ENCODE measurements at regions not wholly inside any gene's neighbourhood (a gene's known extent, or its start where the extent isn't known, plus 50 kb on each side); places are given as distances from the start of the nearest gene placed in this dataset.
"Not testable (repeated sequence)": the region's sequence is repeated elsewhere in the genome, so short reads cannot be mapped to it uniquely, and the experiment has no call there.

DNA sequence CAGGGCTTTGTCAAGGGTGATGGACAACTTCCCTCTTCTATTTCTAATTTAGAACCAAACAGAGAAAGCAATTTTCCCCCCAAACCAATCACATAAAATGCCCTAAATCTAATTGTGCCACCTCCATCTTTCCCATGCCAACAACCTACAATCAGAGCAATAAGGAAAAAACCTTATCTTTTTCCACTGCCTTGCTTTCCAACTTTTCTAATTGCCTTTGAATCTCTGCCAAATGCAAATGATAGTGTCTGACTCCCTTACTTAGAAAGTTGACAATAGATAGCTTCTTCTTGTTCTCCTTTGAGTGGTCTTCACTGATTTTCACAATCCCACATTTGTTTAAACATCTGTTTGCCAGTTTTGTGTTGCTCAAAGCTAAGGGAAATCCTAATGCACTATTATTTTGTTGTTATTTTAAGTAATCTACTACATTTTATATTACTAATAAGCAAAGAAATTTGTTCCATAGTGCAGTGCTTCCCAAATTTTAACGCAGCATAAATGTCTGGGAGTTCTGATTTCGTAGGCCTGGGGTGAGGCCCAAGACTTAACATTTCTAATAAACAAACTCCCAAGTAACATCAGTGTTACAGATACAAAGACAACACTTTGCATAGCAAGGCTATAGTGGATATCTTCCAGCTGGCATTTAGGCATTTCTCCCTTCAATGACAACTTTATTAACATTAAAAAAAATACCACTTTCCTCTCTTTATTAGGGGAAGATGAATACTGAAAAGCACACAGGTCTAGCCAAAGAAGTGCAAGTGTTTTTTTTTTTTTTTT is 696.3 kb upstream of the USP15 start:
- no peak for DNase-seq (ENCODE audit: low read depth in 2 of 2)

DNA sequence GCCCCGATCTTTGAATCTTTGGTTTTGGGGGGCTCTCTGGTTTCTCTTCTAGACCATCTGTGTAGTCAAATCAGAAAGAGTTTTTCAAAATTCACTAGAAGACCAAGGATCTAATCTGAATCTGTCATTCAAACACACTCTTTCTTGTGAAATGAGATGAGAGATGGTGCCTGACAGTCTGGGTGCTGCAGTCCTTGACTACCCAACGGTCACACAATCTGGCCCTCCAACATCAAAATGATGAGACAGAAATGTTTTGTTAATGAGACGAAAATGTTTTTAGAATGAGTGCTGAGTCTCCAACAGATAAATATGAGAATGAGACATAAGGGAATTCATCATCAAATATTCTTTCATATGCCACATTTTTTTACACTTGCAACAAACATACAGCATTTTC is 695.7 kb upstream of the USP15 start:
- DNase-seq (ENCODE audit: low read depth in 2 of 2): no peak

DNA sequence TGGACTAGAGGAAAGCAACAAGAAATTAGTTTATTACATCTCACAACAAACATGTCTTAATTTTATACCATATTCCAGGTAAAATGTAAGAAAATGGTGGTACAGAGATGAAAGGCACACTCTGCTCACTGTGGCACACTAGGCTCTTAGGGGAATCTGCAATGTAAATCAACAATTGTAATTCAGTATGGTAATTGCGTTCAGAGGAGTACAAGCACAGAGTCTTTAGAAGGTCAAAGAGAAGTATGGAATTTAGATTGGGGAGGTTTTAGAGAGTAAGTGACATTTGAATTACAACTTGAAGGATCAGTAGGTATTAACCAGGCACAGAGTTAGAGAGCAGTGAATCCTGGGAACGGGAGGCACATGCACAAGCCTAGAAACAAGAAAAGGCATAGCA is 694.0 kb upstream of the USP15 start:
- DNase-seq (ENCODE audit: low read depth in 2 of 2): no peak

DNA sequence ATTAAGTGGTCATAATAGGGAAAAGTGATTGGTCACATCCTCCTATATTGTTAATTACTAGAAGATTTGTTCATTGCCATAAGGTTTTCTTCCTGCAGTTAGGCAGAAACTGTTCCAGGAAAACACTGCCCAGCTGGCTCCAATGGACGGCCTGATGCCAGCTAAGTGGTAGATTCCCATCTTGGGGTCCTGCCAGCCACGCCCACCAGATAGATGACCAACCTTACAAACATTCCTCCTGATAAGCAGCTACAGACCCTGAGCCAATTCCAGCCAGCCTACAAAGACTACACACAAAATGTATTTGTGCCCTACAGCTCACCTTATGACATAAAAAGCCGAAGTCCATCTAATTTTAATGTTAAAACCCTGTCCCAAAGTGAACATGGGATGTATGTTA is 685.9 kb upstream of the USP15 start:
- no peak for DNase-seq (ENCODE audit: low read depth in 2 of 2)

DNA sequence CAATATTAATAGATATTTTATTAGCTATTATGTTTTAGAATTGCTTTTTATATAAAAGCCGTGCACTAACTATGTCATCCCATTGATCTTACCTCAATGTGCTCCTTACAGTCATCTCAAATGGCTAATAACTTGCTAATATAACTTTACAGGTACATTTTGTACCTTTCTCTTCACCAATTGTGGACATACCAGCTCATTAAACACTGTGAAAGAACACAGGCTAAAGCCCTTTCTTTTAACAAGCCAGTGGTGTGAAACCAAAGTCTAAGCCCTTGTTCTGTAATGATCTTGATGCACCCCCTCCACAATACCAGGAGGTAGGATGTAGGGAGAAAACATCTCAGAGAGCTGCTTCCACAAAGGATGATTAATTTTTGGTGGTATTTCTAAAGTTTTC is 675.3 kb upstream of the USP15 start:
- DNase-seq (ENCODE audit: low read depth in 2 of 2): no peak

DNA sequence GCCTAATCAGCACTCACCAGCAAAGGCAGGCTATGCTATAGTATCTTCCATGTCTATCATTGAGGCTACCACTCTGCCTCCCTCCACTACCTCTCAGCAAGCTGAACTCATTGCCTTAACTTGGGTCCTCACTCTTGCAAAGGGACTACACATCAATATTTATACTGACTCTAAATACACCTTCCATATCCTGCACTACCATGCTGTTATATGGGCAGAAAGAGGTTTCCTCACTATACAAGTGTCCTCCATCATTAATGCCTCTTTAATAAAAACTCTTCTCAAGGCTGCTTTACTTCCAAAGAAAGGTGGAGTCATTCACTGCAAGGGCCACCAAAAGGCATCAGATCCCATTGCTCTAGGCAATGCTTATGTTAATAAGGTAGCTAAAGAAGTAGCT is 669.3 kb upstream of the USP15 start:
- not testable (repeated sequence) for DNase-seq (ENCODE audit: low read depth in 2 of 2)

DNA sequence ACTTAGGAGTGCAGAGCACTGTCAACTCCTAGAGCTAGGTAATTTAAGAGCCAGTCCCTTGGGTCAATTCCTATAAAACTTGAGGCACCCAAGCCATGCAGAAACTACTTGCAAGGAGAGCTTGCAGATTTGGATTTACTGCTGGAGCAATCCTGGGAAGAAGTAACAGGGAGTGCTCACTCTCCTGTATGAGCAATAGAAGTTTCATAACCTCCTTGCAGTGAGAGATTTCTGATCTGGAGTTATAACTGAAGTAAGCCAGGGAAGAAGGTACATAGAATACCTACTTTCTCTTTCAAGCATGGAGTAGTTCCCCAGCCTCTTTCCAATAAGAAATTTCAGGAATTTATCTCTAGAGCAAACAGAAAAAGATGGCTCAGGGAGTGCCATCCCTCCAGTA is 650.1 kb upstream of the USP15 start:
- no peak for DNase-seq (ENCODE audit: low read depth in 2 of 2)

DNA sequence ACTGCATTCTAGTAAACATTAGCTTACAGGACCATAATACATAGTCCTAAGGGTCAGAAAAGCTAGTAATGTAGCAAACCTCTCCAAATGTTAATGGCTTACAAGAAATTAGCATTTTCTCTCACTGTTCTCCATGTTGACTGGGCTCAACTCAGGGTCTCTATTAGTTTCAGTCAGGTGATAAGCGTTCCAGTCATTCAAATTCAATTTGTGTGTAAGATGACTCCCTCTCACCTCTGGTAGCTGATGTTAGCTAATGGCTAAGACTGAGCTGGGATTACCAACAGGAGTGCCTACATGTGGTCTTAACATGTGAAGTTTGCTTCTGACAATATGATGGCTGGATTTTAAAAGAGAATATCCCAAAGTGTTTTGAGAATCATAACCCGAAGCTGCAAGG is 630.5 kb upstream of the USP15 start:
- no peak for DNase-seq (ENCODE audit: low read depth in 2 of 2)

DNA sequence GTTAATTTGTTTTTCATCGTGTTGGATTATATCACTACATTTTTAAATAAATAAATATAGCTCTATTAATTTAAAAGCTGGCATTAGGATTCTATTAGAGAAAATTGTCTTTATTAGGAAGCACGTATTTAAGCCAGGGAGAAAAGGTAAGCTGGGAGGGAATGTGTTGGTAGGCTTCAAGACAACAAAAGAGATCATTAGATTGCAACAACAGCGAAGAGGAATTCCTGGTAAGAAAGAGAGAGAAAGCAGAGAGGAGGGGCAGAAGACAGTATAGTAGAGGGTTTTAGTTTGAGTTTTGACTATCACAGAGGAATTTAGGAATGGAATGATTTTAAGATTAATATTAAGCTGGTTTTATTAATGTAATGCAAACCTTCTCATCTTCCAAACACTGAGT is 613.6 kb upstream of the USP15 start:
- DNase-seq (ENCODE audit: low read depth in 2 of 2): no peak

DNA sequence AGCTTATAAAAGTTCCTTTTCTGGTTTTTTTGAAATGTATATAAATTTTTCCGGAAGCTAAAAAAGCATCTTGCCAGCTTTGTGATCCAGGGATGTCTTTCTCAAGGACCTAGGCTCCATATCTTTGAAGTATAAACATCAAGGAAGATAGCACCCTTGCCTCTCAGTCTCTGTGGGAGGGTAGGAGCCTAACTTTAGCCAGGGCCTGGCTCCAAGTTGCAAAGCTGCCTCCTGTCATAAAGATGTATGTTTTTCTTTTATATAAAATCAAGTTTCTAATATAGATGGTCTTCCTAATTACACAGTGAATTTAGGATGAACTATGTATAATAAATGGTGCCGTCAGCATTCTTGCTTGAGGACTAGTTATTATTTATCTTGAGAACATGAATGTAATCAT is 612.6 kb upstream of the USP15 start:
- no peak for DNase-seq (ENCODE audit: low read depth in 2 of 2)

DNA sequence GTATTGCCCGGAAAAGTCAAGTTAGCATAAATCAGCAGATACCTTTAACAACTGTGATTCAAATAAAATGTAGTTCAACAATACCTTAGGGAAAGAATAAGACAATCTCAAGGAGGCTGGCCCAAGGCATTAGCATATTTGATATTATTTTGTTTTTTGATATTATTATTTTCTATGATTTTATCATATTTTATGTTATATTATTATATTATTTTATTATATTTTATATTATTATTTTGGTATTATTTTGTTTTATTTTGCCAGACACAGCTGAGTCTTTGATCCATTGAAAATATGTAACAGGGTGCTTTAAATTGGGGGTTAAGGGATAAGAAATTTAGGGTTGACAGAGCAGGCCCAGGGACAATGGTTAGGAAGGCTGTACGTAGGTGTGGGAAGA is 607.9 kb upstream of the USP15 start:
- DNase-seq (ENCODE audit: low read depth in 2 of 2): no peak

DNA sequence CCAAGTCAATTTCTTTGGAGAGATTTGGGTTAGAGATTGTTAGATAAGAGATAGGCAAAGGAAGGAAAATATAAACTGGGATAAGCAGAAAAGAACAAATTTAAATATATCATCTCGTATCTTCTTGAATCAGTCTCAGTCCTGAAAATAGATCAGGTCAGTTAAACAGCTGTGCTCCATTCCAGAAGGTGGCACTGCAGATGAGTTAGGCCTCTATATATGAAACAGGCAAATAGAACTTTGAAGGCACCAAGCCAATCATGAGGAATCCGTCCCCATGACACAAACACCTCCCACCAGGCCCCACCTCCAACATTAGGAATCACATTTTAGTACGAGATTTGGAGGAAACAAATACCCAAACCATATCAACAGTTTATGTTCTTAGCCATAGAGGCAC is 605.5 kb upstream of the USP15 start:
- DNase-seq (ENCODE audit: low read depth in 2 of 2): no peak

DNA sequence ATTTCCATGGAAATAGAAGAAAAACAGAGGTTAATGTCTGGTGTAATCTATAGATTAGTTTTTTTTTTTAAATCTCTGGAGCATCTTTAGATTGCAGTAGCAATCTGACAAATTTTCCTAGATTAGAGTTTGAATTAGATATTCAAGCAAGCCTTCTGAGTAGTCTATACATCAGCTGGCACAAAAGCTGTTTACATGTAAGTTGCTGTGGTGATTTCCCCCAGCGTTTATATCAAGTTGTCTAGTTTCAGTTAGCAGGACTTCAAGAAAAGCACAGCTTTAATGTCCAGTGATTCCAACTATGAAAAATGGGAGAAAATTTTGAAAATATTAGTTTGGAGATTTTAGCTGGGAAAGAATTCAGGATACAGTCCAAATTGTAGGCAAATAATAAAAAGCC is 605.0 kb upstream of the USP15 start:
- no peak for DNase-seq (ENCODE audit: low read depth in 2 of 2)

DNA sequence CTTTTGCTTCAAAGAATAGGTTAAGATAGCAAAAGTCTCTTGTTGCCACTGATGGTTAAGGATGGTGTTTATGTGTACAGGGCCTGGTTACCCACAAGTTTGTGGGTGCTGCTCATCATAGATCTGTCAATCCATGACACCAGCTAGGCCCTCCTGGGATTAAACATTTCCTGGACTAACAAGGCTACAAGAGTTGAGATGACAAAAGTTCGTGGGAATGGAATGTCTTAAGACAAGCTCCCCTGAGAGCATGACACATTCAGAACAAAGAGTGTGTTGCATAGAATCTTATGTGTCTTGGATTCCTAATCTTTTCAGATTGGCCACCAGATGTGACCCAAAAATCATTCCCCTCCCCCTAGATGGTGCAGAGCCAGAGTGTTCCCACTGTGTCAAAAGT is 592.5 kb upstream of the USP15 start:
- no peak for DNase-seq (ENCODE audit: low read depth in 2 of 2)

DNA sequence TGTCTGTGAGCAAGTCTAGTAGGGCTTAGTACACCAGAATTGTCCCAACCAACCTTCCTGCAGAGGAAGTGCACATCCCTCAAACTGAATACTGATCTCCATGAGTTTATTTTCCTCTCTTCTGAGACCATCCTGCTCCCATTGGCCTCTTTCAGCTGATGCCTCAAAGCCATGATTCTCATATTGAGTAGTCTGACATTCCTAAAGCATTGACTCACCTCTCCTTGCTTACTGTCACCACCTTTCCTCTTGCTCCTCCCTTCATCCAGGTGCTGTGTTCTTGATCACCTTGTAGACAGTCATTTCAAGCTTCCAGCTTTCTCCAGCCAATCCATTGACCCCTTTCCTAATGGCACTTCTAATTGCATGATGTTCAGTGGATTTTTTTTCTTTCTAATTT is 583.7 kb upstream of the USP15 start:
- no peak for DNase-seq (ENCODE audit: low read depth in 2 of 2)

DNA sequence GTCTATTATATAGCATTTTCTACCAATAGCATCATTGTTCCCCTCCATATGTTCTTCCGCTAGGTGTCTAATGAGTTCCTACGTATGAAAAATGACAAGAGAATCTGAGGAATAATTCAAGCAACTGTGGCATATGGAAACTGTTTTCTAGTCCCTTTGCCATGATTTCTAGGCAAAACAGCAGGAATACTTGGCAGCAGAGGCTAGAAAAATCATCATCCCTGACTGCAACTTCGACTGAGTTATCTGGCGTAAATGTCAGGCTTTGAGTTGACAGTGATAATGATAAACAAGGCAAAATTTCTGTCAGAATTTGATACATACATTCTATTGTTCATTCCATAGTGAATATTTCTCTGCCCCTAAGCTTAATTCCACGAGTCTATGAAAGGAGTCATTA is 572.8 kb upstream of the USP15 start:
- DNase-seq (ENCODE audit: low read depth in 2 of 2): no peak

DNA sequence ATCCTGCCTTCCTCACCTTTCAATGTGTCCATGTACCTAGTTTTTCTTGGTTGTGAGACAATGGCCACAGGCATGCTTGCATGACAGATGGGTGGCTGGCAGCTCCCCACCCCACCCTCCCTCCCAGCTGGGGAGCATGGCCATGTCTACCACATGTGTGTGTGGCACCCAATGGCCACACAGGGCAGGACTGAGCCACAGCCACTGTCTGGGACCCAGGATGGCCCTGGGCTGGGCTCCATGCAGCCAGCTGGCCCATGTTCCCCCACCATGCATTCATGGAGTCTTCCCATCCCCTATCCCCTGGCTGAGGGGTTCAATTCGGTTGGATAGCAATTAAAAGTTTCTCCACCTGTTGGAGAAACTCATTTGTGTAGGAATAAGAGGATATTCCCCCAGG is 566.0 kb upstream of the USP15 start:
- no peak for DNase-seq (ENCODE audit: low read depth in 2 of 2)

DNA sequence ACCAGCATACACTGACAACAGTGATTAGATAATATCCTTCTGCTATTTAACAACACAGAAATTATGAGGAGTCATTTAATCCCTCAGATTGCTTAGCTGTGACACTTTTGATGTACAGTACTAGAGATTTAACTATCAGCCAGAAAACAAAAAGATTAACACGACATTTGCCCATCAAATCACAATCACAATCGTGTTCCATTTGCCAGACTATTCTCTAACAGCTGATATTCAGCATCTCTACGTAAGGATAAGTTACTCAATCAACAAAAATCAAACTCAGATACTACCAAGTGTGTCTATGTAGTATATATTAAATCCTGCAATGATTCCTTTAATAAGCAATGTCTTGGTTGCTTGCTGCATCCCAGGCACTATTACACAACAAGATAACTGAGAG is 558.7 kb upstream of the USP15 start:
- no peak for DNase-seq (ENCODE audit: low read depth in 2 of 2)

DNA sequence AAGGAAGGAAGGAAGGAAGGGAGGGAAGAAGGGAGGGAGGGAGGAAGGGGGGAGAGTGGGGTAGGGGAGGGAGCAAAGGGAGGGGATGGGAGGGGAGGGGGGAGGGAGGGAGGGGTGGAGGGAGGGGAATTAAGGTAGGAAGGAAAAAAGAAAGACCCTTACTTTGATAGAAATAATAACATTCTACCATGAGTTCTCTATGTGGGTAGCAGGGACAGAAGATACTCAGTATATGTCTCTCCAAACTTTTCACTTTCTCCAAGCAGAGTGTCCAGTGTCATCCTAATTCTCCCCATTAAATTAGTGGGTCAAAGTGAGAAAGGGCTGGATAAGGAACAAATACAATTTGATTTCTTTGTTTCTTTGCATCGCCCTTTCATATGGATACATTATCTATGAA is 553.4 kb upstream of the USP15 start:
- no peak for DNase-seq (ENCODE audit: low read depth in 2 of 2)

DNA sequence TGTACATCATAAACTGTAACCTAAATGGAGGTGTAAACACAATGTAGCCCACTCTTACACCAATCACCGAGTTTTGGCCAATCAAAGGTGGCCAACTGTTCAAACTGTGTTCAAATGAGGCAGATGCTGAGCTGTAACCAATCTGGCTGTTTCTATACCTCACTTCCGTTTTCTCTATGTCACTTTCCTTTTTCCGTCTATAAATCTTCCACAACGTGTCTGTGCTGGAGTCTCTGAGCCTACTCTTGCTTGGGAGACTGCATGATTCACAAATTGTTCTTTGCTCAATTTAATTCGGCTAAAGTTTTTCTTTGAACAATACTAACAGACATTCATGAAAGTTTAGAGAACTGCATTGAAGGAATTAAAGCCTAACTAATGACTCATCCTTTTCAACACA is 547.1 kb upstream of the USP15 start:
- no peak for DNase-seq (ENCODE audit: low read depth in 2 of 2)

DNA sequence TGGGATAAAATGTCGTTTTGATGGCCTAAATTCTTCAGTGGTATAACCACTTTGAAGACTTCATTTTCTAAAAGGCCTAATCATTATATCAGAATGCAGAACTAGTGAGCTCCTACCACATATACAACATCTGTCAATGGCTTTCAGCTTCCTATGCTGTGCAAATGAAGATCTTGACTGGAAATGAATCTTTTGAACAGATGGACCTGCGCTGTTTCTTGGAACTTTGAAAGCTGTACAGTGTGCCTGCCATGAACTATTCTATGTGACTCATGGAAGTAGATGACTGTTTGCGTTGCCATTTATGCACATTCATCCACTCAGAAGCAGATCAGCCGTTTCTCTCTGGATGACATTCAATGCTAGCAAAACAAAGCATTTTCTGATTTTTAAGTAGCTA is 542.2 kb upstream of the USP15 start:
- no peak for DNase-seq (ENCODE audit: low read depth in 2 of 2)

DNA sequence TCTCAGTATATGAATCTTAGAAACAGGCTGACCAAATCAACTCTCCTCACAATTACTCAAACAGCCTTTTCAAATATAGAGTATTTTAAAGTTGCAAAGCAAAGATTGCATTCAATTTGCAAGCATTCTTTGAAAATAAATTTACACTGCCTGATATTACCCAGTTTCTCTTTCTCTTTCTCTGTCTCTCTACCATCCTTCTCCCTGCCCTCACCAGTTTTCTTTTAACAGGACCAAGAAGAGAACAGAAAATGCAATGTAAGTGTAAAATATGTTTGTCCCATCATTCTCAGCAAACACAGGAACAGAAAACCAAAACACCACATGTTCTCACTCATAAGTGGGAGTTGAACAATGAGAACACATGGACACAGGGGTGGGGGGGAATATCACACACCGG is 520.3 kb upstream of the USP15 start:
- DNase-seq (ENCODE audit: low read depth in 2 of 2): no peak

DNA sequence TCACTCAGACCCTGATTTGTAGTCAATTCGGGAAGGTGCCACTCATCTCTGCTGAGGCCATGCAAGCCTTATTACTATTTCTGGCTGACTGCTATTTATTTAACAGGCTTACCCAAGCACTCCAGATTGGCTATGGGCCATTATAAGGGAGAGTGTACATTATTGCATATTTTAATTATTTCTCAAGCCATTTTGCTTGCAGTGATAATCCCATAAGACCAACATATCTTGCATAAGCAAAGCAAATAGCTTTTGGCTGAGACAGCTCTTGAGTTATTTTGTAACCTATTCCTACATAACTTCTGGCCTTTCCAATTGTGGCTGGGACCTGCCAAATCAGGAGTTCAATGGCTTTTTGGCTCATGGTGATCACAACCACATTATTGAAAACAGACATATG is 509.6 kb upstream of the USP15 start:
- DNase-seq (ENCODE audit: low read depth in 2 of 2): peak; percentile 63 to 76

DNA sequence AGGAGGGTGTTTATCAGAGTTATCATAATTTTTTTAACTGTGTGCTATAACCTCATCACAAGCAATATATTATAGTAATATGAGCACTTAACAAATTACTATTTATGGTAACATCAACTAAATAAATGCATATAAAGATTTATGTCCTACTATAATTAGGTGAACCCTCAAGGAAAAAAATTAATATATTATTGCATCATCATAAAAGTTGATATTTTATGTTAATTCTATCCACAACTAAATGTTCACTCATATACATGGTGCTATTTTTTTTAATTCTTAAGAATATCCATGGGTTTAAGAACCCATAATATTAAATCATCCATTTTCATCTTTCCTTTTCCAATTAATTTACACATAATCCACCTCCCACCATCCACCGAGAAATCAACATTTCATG is 506.0 kb upstream of the USP15 start:
- DNase-seq (ENCODE audit: low read depth in 2 of 2): no peak

Measured in fibroblast of skin of left biceps (primary cell).